Endothelial cell of umbilical vein (primary cell): ENCODE measurements at regions not wholly inside any gene's neighbourhood (a gene's known extent, or its start where the extent isn't known, plus 50 kb on each side); places are given as distances from the start of the nearest gene placed in this dataset.

Experiments used
- BruUV-seq: library from RNA; stranded (reverse); fragments of 400-500 nt; replicated peaks from 2 replicates; lab custom pipeline; 2021; lab: Mats Ljungman, UMichigan
- CTCF ChIA-PET: fragments of 300-600, 350-600 bp; sonication (Branson Sonifier 250); formaldehyde crosslinking; loops from one replicate; lab custom pipeline; 2021; ENCODE audit warnings: antibody characterized with exemption, inconsistent platforms; lab: Charles Lee
- POLR2A ChIA-PET: fragments of 300-600, 350-600 bp; sonication (Branson Sonifier 250); formaldehyde crosslinking; loops from one replicate; lab custom pipeline; 2021; ENCODE audit warnings: antibody characterized with exemption, inconsistent platforms; lab: Charles Lee
- DNase-seq: peaks from one replicate; pipeline ENCODE4 v3.0.0-alpha.2; 2011; ENCODE audit warnings: low read depth, low spot score
- FAIRE-seq: peaks from 2 replicates; lab custom pipeline; 2011; peaks lifted over from hg19 to GRCh38; lab: Jason Lieb, UNC
- H2AFZ ChIP-seq: 2 replicates; pipeline ENCODE4 v1.6.0; 2012; ENCODE audit warnings: low read depth, low read length, control low read depth, inconsistent platforms
- H3K27ac ChIP-seq: 2 replicates; pipeline ENCODE4 v1.5.1; 2011; ENCODE audit warnings: low read depth, mild to moderate bottlenecking, control low read depth, low read length, moderate library complexity; ENCODE audit not compliant: insufficient read depth
- H3K27me3 ChIP-seq, 2 experiments: 2 replicates each; pipeline versions ENCODE4 v1.6.0 to v1.6.1; 2011; ENCODE audit warnings: low read length in 2 of 2, mixed read lengths in 1 of 2; ENCODE audit not compliant: control insufficient read depth in 2 of 2, insufficient read depth in 2 of 2
- H3K36me3 ChIP-seq, 2 experiments: 2 replicates in 1 of 2; 3 replicates in 1 of 2; pipeline ENCODE4 v1.5.1; 2011; ENCODE audit warnings: low read length in 2 of 2, mild to moderate bottlenecking in 1 of 2, moderate library complexity in 1 of 2; ENCODE audit not compliant: control insufficient read depth in 2 of 2, insufficient read depth in 2 of 2; ENCODE audit errors: extremely low read depth in 1 of 2
- H3K4me1 ChIP-seq: 3 replicates; pipeline ENCODE4 v1.5.1; 2011; ENCODE audit warnings: mild to moderate bottlenecking, low read length; ENCODE audit not compliant: control insufficient read depth, insufficient read depth; ENCODE audit errors: extremely low read depth
- H3K4me2 ChIP-seq: 2 replicates; pipeline ENCODE4 v1.6.1; 2011; ENCODE audit warnings: low read length, control low read depth, mixed read lengths; ENCODE audit not compliant: insufficient read depth
- H3K4me3 ChIP-seq, 3 experiments: fragments of 200-600 bp in 1 of 3; sonication (generic), shearing (Covaris generic) in 1 of 3; replicated peaks in 1 of 3; 2 replicates each; pipeline ENCODE4 v1.5.1; 2011 to 2016; ENCODE audit warnings: control low read depth in 3 of 3, low read length in 3 of 3, mild to moderate bottlenecking in 2 of 3, inconsistent platforms in 1 of 3, low read depth in 1 of 3, moderate library complexity in 1 of 3; ENCODE audit not compliant: insufficient read depth in 1 of 3
- H3K79me2 ChIP-seq: 2 replicates; pipeline ENCODE4 v1.6.0; 2012; ENCODE audit warnings: low read length, inconsistent platforms; ENCODE audit not compliant: control insufficient read depth, insufficient read depth
- H3K9ac ChIP-seq: replicated peaks from 2 replicates; pipeline ENCODE3; 2011; ENCODE audit warnings: low read length, control low read depth; ENCODE audit not compliant: insufficient read depth; ENCODE audit errors: extremely low read depth
- H3K9me1 ChIP-seq: replicated peaks from 3 replicates; pipeline ENCODE4 v1.6.0; 2011; ENCODE audit warnings: mild to moderate bottlenecking, low read length; ENCODE audit not compliant: control insufficient read depth, insufficient read depth; ENCODE audit errors: extremely low read depth
- H3K9me3 ChIP-seq: replicated peaks from 2 replicates; pipeline ENCODE4 v1.5.1; 2012; ENCODE audit warnings: low read length, inconsistent platforms; ENCODE audit not compliant: control insufficient read depth, insufficient read depth
- H4K20me1 ChIP-seq: replicated peaks from 2 replicates; pipeline ENCODE3; 2011; ENCODE audit warnings: mild to moderate bottlenecking, low read length; ENCODE audit not compliant: control insufficient read depth, insufficient read depth; ENCODE audit errors: extremely low read depth
- CTCF ChIP-seq, 2 donors: IDR thresholded peaks; 1 replicate in 1 of 2; 2 replicates in 1 of 2; pipeline ENCODE4 v1.5.1; 2011; ENCODE audit warnings: low read length in 2 of 2, mild to moderate bottlenecking in 2 of 2, moderate library complexity in 2 of 2, control low read depth in 1 of 2, inconsistent platforms in 1 of 2, low read depth in 1 of 2; ENCODE audit not compliant: insufficient read depth in 1 of 2; ENCODE audit errors: extremely low read depth in 1 of 2
- EZH2 ChIP-seq: IDR thresholded peaks from 2 replicates; pipeline ENCODE4 v1.6.1; 2012; ENCODE audit warnings: borderline replicate concordance, low read depth, mild to moderate bottlenecking, moderate library complexity, low read length, inconsistent platforms; ENCODE audit not compliant: severe bottlenecking
- FOS ChIP-seq: IDR thresholded peaks from 2 replicates; pipeline ENCODE4 v1.6.1; 2011; ENCODE audit warnings: mild to moderate bottlenecking, low read length, moderate library complexity, borderline replicate concordance; ENCODE audit not compliant: insufficient read depth
- GATA2 ChIP-seq: IDR thresholded peaks from 2 replicates; pipeline ENCODE4 v1.7.0; 2011; ENCODE audit warnings: low read depth, mild to moderate bottlenecking, moderate library complexity, mixed read lengths, low read length; ENCODE audit not compliant: insufficient read length, insufficient read depth
- JUN ChIP-seq: IDR thresholded peaks from 2 replicates; pipeline ENCODE4 v1.6.1; 2011; ENCODE audit warnings: borderline replicate concordance, low read depth; ENCODE audit not compliant: insufficient read length, insufficient read depth
- MAX ChIP-seq: IDR thresholded peaks from 2 replicates; pipeline ENCODE4 v1.6.1; 2011; ENCODE audit not compliant: insufficient read depth, insufficient read length
- MYC ChIP-seq: IDR thresholded peaks from one replicate; pipeline ENCODE4 v1.6.1; 2011; ENCODE audit warnings: mild to moderate bottlenecking, low read depth, low read length
- POLR2A ChIP-seq: IDR thresholded peaks from 2 replicates; pipeline ENCODE4 v1.6.1; 2012; ENCODE audit warnings: low read depth, mild to moderate bottlenecking, control low read depth, low read length
- POLR2AphosphoS5 ChIP-seq: IDR thresholded peaks from 2 replicates; pipeline ENCODE4 v1.6.1; 2012; ENCODE audit warnings: low read depth, mild to moderate bottlenecking, control low read depth, low read length, moderate library complexity; ENCODE audit not compliant: insufficient read depth
- dilution Hi-C: fragments of 300-500 bp; cut with MboI; formaldehyde crosslinking; loops from one replicate; pipeline ENCODE4 v1.15.0; 2019; ENCODE audit warnings: low sequenced_read_pairs; ENCODE audit not compliant: extremely low pct_ligation_motif_present
- intact Hi-C: fragments of 100-400 bp; cut with micrococcal nuclease; formaldehyde crosslinking; loops from one replicate; pipeline ENCODE4 v1.10.0; 2022

- Histone ChIP-seq H3K27ac (no peak overlapping the region), H3K9ac (no peak overlapping the region), H4K20me1 (no peaks in the 10 kb centered on the region), H2AFZ (no peak overlapping the region), H3K36me3 (no peaks in the 10 kb centered on the region), H3K4me2 (no peak overlapping the region), H3K27me3 (no peaks in the 10 kb centered on the region), H3K9me1 (no peaks in the 10 kb centered on the region), H3K9me3 (no peaks in the 10 kb centered on the region), H3K4me1 (no peaks in the 10 kb centered on the region), H3K4me3 (no peak overlapping the region), H3K79me2 (no peaks in the 10 kb centered on the region)
- POLR2A ChIA-PET, result no interaction called here
- no peak for FAIRE-seq
- CTCF ChIA-PET, result interaction anchor here (0.7 to 1.3 kb wide), 5 partner anchors 10 to 521 kb away, joined by 3 to 4 read pairs (median 3); no protein-coding TSS in a partner anchor
- intact Hi-C loops (no loop called here), dilution Hi-C loops (no loop called here)
- TF ChIP-seq MAX (no peak), MYC (no peak), GATA2 (no peak), EZH2 (no peak), FOS (no peak), CTCF (IDR thresholded peaks at IDR 0.05; ENCODE audit: extremely low read depth in 1 of 2, insufficient read depth in 1 of 2, low read depth in 1 of 2, low read length in 2 of 2) (no peak), POLR2A (no peak), JUN (no peak), POLR2AphosphoS5 (no peak)
- DNase-seq, result no peak
- BruUV-seq, result no TSS peak
Observed at GRCh38 chr7:91609525-91609924, 271.0 kb downstream of the MTERF1 start.
